GM12864 (cell line): ENCODE measurements at regions not wholly inside any gene's neighbourhood (a gene's known extent, or its start where the extent isn't known, plus 50 kb on each side); places are given as distances from the start of the nearest gene placed in this dataset.
"Not testable (repeated sequence)": the region's sequence is repeated elsewhere in the genome, so short reads cannot be mapped to it uniquely, and the experiment has no call there.

Source experiments
- DNase-seq: peaks from one replicate; pipeline ENCODE4 v3.0.0-alpha.2; 2011; ENCODE audit warnings: low read depth
- H3K4me3 ChIP-seq: 2 replicates; pipeline ENCODE4 v1.5.1; 2011; ENCODE audit warnings: mild to moderate bottlenecking, low read depth, low read length, control low read depth
- TF ChIP-seq, protein P1 (sequence below): IDR thresholded peaks from 2 replicates; pipeline ENCODE4 v1.5.1; 2011; ENCODE audit warnings: low read depth, mild to moderate bottlenecking, moderate library complexity, low read length, control low read depth, inconsistent platforms; ENCODE audit errors: missing control alignments

DNA sequence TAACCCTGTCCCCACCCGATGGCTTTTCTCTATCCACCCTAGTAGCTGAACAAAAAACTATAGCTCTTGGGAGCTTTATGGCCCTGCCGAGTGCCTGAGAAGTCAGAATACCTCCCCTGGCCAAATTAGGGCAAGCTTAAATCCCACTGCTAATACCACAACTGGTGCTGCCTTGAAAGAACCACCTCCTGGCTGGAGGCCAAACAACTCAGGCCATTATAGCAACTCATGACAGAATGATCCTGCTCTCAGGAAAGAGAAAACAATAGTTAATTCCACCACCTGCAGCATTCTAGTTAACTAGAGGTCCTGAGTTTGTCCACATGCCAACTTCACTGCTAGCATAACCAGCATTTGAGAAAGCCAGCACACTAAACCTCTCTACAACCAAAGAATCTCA is 123.2 kb downstream of the RTP4 start:
- DNase-seq, result no peak
- no peak overlapping the region for H3K4me3 ChIP-seq
- TF ChIP-seq, protein P1, sequence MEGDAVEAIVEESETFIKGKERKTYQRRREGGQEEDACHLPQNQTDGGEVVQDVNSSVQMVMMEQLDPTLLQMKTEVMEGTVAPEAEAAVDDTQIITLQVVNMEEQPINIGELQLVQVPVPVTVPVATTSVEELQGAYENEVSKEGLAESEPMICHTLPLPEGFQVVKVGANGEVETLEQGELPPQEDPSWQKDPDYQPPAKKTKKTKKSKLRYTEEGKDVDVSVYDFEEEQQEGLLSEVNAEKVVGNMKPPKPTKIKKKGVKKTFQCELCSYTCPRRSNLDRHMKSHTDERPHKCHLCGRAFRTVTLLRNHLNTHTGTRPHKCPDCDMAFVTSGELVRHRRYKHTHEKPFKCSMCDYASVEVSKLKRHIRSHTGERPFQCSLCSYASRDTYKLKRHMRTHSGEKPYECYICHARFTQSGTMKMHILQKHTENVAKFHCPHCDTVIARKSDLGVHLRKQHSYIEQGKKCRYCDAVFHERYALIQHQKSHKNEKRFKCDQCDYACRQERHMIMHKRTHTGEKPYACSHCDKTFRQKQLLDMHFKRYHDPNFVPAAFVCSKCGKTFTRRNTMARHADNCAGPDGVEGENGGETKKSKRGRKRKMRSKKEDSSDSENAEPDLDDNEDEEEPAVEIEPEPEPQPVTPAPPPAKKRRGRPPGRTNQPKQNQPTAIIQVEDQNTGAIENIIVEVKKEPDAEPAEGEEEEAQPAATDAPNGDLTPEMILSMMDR, result no peak

DNA sequence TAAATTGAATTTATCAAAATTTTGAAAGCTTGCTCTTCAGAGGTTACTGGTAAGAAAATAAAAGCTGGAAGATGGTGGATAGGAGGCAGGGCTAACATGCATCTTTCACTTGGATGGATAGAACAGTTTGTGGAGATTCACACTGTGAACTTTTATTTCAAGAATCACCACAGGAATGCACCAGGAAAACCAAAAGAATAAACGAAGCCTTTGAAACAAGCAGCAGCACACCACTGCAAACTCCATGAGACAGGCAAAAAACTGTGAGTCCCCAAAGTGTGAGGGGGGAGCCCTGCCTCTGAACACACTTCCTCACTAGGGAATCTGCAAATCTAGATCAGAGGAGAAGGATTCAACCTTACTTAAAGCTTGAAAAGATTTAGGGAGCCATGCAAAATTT is 122.2 kb downstream of the RTP4 start:
- no peak for DNase-seq
- no peak overlapping the region for H3K4me3 ChIP-seq
- TF ChIP-seq, protein P1, result no peak

DNA sequence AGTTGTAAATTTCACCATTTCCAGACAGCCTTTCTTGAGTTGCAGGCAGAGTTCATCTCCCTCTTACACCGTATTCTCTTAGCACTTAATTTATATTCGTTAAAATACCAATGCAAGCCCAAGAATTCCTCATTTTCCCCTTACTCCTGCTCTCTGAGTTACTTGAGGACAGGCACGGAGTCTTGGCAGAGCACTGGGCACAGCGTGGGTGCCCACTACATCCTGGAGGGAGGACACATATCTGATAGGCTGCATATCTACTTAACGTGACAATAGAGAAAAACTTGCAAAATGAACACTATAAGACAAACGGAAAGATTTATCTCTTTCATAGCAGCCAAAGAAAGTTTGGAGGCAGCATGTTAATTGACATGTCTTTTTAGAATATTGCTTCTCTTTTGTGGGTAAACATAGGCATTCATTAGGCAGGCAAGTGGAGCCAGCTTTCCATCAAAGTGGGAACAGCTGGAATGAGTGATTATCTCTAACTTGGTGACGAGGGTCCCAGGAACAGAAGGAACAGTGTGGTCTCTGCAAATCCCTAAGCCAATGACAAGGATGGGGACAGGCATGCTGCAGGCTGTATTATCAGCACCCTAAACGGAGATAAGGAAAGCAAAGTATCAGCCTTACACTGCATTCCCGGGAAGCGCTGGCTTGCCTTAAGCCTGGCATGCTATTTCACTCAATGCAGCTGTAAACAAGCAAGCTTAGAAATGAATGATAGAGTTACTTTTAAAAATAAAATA is 116.5 kb downstream of the RTP4 start:
- H3K4me3 ChIP-seq, result no peak overlapping the region
- DNase-seq, result no peak
- TF ChIP-seq, protein P1, result no peak

DNA sequence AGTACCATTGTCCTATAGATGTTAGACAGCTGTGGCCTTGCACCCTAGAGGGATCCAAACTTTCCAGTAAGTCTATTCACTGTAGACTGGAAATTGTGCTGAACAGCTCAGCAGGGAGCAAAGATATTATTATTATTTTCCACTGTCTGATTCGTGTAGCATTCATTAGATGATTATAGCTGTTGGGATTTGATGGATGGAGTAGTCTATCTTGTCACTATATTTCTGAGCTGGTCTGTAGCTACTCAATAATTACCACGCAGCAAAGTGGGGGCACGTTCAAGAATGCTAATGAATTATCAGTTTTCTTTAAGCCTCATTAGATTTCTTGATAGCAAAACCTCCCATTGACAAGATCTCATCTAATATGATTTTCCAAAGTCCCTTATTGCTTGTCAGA is 113.2 kb downstream of the RTP4 start:
- no peak overlapping the region for H3K4me3 ChIP-seq
- no peak for DNase-seq
- TF ChIP-seq, protein P1, result no peak

DNA sequence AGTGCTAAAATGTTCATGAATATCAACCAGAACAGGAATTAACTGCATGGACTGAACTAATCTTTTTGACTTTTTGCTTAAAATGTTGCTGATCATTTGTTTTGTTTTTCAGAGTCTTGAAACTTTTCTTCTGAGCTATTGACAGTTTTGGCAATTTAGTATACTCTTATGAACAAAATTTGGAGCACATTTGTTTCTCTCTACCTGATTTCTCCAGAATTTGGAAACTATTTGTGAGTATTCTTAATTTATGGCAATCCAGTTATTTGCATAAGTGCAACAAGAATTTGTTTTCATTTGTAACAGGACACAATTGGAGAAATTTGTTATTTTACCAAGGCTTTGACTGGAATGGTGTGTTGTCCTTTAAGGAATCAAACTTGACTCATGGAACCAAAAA is 107.4 kb downstream of the RTP4 start:
- H3K4me3 ChIP-seq, DNase-seq: not testable (repeated sequence)

DNA sequence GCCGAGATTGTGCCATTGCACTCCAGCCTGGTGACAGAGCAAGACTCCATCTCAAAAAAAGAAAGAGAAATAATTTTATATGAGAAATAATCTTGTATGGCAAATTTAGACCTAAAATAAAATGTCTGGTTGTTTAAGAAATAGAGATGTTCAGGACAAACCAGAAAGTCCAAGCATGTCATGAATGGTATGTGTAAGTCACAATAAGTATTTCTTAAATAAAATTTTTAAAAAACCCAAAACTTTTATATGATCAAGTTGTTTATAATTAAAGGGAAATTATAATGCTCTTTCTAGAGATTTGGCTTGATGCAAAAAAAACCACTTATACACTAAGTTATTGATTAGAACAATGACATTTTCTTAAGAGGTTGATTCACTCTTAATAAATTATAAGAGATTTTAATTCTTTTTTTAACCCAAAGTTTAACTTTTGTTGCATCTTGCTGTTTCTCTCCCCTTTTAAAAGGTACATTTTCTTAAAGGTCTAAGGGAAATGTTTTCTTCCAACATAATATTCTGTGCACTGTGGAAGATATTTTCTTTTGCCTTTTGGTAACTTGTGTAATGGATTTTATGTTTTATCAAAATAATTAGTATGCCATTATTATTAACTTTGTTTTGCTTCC is 105.7 kb downstream of the RTP4 start:
- no peak for DNase-seq
- H3K4me3 ChIP-seq, result no peak overlapping the region
- TF ChIP-seq, protein P1, result no peak

DNA sequence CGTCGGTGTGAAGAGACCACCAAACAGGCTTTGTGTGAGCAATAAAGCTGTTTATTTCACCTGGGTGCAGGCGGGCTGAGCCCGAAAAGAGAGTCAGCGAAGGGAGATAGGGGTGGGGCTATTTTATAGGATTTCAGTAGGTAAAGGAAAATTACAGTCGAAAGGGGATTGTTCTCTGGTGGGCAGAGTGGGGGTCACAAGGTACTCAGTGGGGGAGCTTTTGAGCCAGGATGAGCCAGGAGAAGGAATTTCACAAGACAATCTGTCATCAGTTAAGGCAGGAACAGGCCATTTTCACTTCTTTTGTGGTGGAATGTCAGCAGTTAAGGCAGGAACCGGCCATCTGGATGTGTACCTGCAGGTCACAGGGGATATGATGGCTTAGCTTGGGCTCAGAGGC is 98.1 kb downstream of the RTP4 start:
- not testable (repeated sequence) for H3K4me3 ChIP-seq, DNase-seq

DNA sequence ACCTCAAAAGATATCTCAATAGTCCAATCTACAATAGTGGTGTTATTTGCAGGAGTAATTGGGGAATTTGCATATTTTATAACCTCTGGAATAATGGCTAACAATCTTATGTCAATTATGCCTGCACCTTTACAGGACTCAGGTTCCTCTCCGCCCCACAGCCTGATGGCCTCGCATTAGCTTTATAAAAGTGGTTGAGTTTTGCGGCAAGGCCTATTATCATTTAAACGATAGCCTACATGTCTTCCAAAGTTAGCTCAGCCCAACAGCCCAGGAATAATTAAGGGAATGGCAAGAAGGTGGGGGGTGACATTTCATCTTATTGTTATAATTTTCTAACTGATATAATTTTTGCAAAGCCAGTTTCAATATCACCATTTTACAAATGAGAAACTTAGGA is 97.3 kb downstream of the RTP4 start:
- TF ChIP-seq, protein P1, result no peak
- no peak overlapping the region for H3K4me3 ChIP-seq
- DNase-seq, result no peak
